ENCODE measurements at regions not wholly inside any gene's neighbourhood (a gene's known extent, or its start where the extent isn't known, plus 50 kb on each side); places are given as distances from the start of the nearest gene placed in this dataset.

DNA sequence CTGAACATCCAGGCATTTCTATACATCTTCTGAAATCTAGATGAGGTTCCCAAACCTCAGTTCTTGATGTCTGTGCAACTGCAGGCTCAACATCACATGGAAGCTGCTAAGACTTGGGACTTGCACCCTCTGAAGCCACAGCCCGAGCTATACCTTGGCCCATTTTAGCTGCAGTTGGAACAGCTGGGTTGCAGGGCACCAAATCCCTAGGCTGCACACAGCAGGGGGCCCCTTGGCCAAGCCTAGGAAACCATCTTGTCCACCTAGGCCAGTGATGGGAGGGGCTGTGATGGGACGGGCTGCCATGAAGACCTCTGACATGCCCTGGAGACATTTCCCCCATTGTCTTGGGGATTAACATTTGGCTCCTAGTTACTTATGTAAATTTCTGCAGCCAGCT lies 415.8 kb upstream of the SUCLG2 start:
- no peak for TF ChIP-seq TAF1 (IDR thresholded peaks at IDR 0.05; ENCODE audit: borderline replicate concordance, low read depth, low read length)
- TF ChIP-seq, protein P1, sequence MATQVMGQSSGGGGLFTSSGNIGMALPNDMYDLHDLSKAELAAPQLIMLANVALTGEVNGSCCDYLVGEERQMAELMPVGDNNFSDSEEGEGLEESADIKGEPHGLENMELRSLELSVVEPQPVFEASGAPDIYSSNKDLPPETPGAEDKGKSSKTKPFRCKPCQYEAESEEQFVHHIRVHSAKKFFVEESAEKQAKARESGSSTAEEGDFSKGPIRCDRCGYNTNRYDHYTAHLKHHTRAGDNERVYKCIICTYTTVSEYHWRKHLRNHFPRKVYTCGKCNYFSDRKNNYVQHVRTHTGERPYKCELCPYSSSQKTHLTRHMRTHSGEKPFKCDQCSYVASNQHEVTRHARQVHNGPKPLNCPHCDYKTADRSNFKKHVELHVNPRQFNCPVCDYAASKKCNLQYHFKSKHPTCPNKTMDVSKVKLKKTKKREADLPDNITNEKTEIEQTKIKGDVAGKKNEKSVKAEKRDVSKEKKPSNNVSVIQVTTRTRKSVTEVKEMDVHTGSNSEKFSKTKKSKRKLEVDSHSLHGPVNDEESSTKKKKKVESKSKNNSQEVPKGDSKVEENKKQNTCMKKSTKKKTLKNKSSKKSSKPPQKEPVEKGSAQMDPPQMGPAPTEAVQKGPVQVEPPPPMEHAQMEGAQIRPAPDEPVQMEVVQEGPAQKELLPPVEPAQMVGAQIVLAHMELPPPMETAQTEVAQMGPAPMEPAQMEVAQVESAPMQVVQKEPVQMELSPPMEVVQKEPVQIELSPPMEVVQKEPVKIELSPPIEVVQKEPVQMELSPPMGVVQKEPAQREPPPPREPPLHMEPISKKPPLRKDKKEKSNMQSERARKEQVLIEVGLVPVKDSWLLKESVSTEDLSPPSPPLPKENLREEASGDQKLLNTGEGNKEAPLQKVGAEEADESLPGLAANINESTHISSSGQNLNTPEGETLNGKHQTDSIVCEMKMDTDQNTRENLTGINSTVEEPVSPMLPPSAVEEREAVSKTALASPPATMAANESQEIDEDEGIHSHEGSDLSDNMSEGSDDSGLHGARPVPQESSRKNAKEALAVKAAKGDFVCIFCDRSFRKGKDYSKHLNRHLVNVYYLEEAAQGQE (IDR thresholded peaks at IDR 0.05; ENCODE audit: low read depth, low read length) = no peak
